GM03348 (cell line): ENCODE measurements at regions not wholly inside any gene's neighbourhood (a gene's known extent, or its start where the extent isn't known, plus 50 kb on each side); places are given as distances from the start of the nearest gene placed in this dataset.
"Not testable (repeated sequence)": the region's sequence is repeated elsewhere in the genome, so short reads cannot be mapped to it uniquely, and the experiment has no call there.

Experiments
- DNase-seq: peaks from one replicate; pipeline ENCODE4 v3.0.0; 2012; ENCODE audit warnings: low spot score

DNA sequence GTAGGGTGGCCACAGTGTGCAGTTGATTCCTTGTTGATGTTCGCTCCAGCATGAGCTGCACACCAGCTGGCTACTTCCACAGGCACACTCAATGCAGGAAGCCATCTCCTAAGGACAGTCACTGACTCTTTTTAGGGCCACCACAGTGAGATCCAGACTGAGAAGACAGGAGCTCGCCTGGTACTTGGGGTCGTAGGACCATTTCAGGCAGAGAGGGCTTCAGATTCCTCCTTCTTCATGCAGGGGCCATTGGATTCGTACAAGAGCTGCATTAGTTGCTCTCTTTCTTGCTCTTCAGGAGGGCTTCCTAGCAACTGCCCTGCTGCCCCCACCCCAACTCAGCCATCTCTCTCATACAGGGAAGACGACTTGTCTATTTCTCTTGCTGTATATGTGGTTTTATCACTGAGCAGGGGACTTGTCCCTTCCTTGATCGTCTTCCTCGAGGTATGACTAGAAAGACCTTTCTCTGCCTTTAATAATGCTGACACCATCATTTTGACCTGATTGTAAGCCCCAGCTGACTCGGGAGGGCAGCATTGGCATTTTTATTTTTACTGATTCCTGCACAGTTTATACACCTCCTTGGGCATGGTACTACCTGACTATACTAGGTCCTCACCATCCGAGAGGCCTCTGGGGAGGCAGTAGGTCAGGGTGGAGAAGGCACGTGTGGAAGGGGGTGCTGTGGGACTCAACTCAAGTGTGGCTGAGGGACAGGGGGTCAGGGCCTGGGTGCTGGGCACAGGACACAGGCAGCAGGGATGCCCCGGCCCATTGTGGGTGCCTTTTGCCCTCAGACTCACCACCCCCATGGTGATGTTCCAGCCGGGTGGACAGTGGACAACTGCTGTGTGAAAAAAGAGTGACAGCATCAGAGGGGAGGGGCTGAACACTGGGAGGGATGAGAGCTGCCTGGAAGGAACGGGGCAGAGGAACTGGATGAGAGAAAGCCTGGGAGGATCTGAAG, 136.7 kb upstream of the ZNF746 start:
- DNase-seq, result no peak

- not testable (repeated sequence) for DNase-seq
These were observed 130.9 kb upstream of the ZNF746 start for GRCh38 chr7:149628361-149629149.

DNA sequence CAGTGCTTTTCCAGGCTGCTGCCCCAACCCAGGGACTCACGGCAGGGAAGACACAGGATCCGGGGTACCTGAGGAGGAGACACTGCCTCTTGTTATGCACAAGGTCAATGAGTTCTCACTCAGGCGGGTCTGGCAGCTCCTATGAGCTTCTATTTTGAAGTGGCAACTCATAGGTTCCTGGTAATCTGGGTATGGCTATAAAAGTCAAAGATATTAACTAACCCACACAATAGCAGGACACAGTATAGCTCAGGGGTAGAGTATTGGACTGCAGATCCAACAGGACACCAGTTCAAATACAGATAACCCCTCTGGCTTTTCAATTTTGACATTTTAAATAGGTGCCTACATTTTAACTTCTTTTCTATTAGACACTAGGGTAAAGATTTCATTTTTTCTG, 130.3 kb upstream of the ZNF746 start:
- no peak for DNase-seq

DNA sequence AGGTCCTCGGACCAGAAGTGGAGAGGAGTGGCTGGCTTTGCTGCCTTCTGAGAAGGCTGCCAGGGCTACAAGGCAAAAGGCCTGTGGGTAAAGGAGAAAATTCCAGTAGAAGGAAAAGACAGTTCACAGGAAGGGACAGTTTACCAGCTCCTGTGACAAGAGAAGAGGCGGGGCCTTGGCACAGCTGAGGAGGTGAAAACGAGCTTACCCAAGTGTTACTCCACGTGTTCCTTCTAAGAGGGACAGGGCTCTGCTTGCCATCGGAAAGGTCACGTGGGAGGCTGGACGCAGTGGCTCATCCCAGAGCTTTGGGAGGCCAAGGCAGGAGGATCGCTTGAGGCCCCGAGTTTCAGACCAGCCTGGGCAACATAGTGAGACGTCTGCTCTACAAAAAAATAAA, 129.4 kb upstream of the ZNF746 start:
- DNase-seq, result no peak

GRCh38 chr7:149625947-149626392, 128.4 kb upstream of the ZNF746 start:
- DNase-seq, result no peak

DNA sequence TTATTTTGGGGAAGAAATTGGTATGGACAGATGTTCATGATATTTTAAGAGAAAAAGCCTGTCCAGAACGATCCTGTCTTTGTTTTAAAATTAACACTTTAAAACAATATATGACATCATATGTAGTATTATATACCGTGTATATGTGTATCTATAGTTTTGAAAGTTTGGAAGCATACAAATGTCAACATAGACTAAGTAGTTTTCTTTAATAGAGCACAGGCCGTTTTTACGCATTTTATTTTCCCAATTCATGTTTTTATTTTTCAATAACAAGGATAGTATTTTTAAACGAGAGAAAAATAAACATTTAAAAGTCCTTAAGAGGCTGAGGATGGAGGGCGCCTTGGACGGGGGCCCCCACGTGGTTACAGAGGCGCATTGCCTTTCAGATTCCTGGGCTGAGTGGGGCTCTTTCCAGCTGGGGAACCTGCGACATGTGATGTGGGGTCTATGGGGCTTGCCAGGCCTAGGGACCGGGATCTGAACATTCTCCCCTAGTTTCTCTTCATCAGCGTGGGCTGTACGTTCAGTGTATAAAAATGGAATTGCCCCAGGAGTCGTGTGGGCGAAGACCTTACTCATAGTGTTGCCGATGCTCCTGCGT, 127.8 kb upstream of the ZNF746 start:
- DNase-seq, result peak; percentile 88

- DNase-seq, result peak; percentile 96
These were observed 127.1 kb upstream of the ZNF746 start for GRCh38 chr7:149624419-149625339.

GRCh38 chr7:149624006-149624405, 126.4 kb upstream of the ZNF746 start:
- peak; percentile 39 for DNase-seq

DNA sequence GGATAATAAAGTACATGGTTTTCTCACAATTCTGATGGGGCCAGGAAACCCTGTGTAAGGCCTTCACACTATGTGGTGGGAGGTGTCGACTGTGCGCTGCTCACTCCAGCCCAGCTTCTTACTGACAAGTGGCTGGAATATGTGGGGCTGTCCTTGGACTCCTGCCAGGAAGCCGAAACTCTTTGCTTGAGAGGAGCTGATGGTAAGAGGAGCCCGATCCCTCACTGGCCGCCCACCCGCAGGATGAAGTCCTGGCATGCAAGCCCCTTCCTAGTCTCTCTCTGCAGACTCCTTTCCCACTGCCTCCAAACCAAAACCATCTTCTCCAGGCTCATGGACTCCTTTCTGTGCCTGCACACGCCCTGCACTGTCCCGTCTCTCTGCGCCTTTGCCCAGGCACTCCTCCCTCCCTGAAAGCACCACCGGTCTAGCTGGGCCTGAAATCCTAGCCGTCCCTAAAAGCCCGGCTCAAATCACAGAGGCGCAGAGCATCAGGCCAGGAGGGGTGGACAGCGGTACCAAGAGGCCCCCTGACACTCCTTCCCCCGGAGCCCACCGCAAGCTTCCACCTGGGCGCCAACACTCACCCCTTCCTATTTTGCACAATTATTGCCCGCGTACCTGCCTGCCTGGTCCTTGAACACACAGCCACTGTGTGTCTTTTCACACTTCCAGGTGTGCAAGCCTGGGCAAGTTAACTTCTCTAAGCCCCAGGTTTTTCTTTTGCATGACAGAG, 125.8 kb upstream of the ZNF746 start:
- DNase-seq, result peak; percentile 35

GRCh38 chr7:149622444-149623210, 125.0 kb upstream of the ZNF746 start:
- DNase-seq, result no peak

DNA sequence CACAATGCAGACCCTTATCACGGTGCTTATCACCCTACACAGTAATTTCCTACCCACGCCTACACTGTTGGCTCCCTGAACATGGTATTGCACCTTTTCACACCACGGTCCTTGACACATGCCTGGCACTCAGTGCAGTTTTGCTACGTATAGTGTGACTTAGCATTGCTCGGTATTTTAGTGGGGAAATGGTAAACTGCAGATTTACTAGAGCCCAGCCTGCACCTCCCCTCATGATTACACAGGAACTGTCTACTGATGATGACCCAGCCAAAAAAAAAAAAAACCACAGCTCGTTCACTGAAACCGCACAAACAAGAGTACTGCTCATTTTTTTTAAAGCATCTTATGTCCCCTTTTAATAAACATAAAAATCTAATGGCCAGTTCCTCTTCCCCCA, 124.2 kb upstream of the ZNF746 start:
- DNase-seq, result no peak

DNA sequence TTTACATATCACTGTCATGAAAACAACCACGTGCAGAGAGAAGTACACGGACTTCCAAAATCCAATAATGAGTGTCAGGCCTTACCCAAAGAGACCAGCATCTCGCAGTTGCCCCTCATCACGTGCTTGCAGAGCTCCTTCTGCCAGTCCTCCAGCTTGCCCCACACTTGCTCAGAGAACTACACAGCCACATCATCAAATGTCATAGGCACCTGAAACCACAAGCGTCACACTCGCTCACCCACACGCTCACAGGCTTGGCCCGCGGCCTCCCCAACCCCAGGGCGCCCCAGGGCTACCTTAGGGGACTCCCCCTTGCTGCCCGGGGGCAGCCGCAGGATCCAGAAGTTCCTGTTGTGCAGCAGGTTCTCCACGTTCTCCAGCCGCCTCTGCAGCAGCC, 123.4 kb upstream of the ZNF746 start:
- DNase-seq, result no peak

DNA sequence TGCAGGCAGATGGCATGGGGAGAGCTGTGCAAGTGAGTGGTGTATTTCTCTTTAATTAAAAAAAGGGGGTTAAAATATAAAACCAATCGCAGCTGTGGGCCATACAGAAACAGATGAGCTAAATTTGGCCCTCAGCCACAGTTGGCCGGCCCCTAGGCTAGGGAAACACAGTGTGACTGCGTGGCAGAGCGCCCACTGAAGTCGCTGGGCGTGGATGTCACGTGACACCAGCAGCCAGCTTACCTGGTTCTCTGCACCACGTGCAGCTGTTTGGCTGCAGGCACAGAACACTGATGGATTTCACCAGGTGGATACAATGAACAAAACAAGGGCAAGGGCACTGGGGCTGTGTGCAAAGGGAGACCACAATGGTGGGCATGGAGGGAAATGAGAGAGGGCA, 119.3 kb upstream of the ZNF746 start:
- no peak for DNase-seq

GRCh38 chr7:149615690-149616270, 118.2 kb upstream of the ZNF746 start:
- no peak for DNase-seq

GRCh38 chr7:149610441-149611011, 112.9 kb upstream of the ZNF746 start:
- peak; percentile 13 for DNase-seq

DNA sequence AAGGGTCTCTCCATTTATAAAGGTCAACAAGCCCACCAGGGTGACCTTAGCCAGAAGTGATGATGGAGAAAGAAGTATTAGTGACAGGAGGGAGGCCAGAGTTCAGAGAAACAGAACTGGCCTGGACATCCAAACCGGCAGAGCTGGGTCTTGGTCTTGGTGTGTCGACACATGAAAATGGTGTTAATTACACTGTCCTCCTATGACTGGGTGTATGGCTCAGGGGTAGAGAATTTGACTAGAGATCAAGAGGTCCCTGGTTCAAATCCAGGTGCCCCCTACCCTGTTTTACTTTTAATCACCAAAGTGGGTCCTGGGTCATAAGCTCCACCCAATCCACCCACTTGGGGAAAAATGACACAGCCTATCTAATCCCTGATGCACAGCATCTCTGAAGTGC, 110.6 kb upstream of the ZNF746 start:
- no peak for DNase-seq

- DNase-seq, result no peak
These were observed 110.1 kb upstream of the ZNF746 start for GRCh38 chr7:149607683-149608082.

DNA sequence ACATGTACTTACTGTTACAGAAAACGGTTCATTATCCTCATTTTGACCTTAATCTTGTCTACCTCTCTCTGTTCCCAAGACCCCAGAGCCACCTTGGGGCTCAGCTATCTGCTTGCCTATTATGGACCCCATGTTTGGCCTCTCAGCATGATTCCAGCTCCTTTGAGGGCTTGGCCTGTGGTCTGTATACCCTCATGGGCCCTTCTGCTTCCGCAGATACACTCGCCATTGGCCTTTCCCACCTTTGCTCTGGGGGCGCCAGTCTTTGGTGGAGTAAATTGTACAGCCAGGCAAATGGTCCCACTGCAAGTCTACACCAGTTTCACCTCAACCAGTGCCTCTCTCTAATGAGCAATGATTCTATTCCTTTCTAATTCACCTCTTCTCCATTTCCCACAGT, 109.2 kb upstream of the ZNF746 start:
- DNase-seq, result no peak

DNA sequence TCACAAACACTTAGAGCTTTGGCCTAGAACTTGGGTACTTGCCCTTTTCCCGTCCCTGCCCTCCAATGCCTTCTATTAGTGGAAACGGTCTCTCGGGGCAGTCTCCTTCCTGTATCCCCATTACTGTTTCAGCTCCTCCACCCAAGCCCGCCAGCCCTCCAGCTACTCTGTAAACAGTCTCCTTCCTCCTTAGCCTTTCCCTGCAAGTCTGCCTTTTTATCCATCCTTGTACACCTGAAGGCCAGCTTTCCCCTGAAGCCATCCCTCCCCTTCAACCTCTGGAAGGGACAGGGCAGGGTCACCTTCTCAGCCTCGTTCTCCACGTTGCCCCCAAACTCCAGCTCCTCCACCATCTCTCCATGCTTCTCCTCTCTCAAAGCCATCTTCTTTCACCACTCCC, 108.1 kb upstream of the ZNF746 start:
- DNase-seq, result no peak
